Activated CD4-positive, alpha-beta T cell treated with anti-CD3 and anti-CD28 coated beads, Interleukin-2, Interleukin-6, amounts not matched to agents 100 ng/mL and 50 ng/mL, durations not matched to agents 16 hours and 8 hours (primary cell): ENCODE measurements at regions not wholly inside any gene's neighbourhood (a gene's known extent, or its start where the extent isn't known, plus 50 kb on each side); places are given as distances from the start of the nearest gene placed in this dataset.
"Not testable (repeated sequence)": the region's sequence is repeated elsewhere in the genome, so short reads cannot be mapped to it uniquely, and the experiment has no call there.

Source experiments
- DNase-seq: peaks from one replicate; pipeline ENCODE4 v3.0.0-alpha.2; 2020

GRCh38 chr18:64810354-64810753 lies 661.5 kb upstream of the LINC00305 start:
- DNase-seq: no peak

- no peak for DNase-seq
Observed at GRCh38 chr18:64809801-64810200, 660.9 kb upstream of the LINC00305 start.

- DNase-seq: no peak
Observed at GRCh38 chr18:64807560-64807959, 658.7 kb upstream of the LINC00305 start.

GRCh38 chr18:64806691-64807090 lies 657.8 kb upstream of the LINC00305 start:
- no peak for DNase-seq

GRCh38 chr18:64806232-64806631 lies 657.3 kb upstream of the LINC00305 start:
- no peak for DNase-seq

- DNase-seq: no peak
Observed at GRCh38 chr18:64803471-64803870, 654.6 kb upstream of the LINC00305 start.

GRCh38 chr18:64800151-64800550 lies 651.3 kb upstream of the LINC00305 start:
- DNase-seq: no peak

- DNase-seq: no peak
Observed at GRCh38 chr18:64799376-64799775, 650.5 kb upstream of the LINC00305 start.

- DNase-seq: no peak
Observed at GRCh38 chr18:64791236-64791635, 642.3 kb upstream of the LINC00305 start.

GRCh38 chr18:64785686-64786085 lies 636.8 kb upstream of the LINC00305 start:
- no peak for DNase-seq

GRCh38 chr18:64777556-64777955 lies 628.7 kb upstream of the LINC00305 start:
- DNase-seq: no peak

GRCh38 chr18:64765908-64766307 lies 617.0 kb upstream of the LINC00305 start:
- no peak for DNase-seq

GRCh38 chr18:64752707-64753106 lies 603.8 kb upstream of the LINC00305 start:
- DNase-seq: no peak

GRCh38 chr18:64749884-64750283 lies 601.0 kb upstream of the LINC00305 start:
- no peak for DNase-seq

- DNase-seq: no peak
Observed at GRCh38 chr18:64747803-64748202, 598.9 kb upstream of the LINC00305 start.

GRCh38 chr18:64742898-64743297 lies 594.0 kb upstream of the LINC00305 start:
- DNase-seq: no peak

GRCh38 chr18:64734063-64734462 lies 585.2 kb upstream of the LINC00305 start:
- DNase-seq: no peak

- DNase-seq: not testable (repeated sequence)
Observed at GRCh38 chr18:64725657-64726056, 576.8 kb upstream of the LINC00305 start.

- no peak for DNase-seq
Observed at GRCh38 chr18:64720781-64721464, 572.0 kb upstream of the LINC00305 start.

- DNase-seq: no peak
Observed at GRCh38 chr18:64718808-64719207, 569.9 kb upstream of the LINC00305 start.

- no peak for DNase-seq
Observed at GRCh38 chr18:64717026-64717425, 568.1 kb upstream of the LINC00305 start.

GRCh38 chr18:64714086-64714485 lies 565.2 kb upstream of the LINC00305 start:
- no peak for DNase-seq

- DNase-seq: no peak
Observed at GRCh38 chr18:64713284-64713683, 564.4 kb upstream of the LINC00305 start.

GRCh38 chr18:64712035-64712434 lies 563.1 kb upstream of the LINC00305 start:
- DNase-seq: no peak

- DNase-seq: no peak
Observed at GRCh38 chr18:64710105-64710861, 561.4 kb upstream of the LINC00305 start.
